Stimulated activated CD4-positive, alpha-beta T cell treated with anti-CD3 and anti-CD28 coated beads, Interleukin-15, amount 100 ng/mL, for 24 hours (primary cell): ENCODE measurements at regions not wholly inside any gene's neighbourhood (a gene's known extent, or its start where the extent isn't known, plus 50 kb on each side); places are given as distances from the start of the nearest gene placed in this dataset.

Experiments
- DNase-seq: peaks from one replicate; pipeline ENCODE4 v3.0.0-alpha.2; 2020

DNA sequence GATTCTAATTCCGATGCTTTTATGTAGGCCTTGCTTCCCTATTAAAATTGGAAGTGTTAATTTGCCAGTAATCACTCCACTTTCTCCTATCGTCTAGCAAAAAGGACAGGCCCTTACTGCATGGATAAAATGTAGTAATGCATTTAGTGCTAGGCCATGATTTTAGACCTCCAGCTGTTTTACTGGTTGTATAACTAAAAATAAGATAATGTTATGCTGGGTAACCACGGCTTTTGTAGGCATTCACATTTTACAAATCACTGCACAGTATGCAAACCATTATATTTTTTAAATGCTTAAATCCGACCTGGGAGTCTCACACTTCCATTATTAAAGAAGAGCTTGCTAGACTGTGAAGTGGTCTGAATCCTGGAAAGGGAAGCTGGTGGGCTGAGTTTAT is 179.5 kb downstream of the TFAP2A start:
- DNase-seq = no peak

DNA sequence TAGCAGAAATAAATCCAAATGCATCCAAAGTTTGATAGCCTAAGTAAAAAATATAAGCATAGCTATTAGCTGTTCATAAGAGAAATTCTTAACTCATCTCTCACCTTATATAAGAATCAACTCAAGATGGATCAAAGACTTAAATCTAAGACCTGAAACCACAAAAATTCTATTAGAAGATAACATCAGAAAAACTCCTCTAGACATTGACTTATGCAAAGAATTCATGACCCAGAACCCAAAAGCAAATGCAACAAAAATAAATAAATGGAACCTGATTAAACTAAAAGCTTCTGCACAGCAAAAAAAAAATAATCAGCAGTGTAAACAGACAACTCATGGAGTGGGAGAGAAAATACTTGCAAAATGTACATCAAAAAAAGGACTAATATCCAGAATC is 184.3 kb downstream of the TFAP2A start:
- no peak for DNase-seq

DNA sequence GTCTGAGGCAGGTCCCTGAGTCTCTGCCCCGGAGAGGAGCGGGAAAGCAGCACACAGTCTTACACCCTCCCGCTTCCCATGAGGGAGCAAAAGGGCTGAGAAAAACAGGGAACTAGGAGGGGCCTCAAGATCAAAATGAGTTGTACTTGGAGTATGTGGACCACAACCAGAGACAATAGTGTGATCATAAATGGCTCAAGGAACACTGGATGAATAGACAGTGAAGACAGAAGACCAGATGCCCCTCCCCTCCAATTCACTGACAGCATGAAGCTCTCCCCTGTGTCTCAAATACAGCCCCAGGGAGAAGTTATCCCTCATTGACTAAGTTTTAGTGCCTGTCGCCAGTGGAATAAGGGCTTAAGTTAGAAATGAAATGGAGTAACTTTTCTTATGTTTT is 191.0 kb downstream of the TFAP2A start:
- no peak for DNase-seq

DNA sequence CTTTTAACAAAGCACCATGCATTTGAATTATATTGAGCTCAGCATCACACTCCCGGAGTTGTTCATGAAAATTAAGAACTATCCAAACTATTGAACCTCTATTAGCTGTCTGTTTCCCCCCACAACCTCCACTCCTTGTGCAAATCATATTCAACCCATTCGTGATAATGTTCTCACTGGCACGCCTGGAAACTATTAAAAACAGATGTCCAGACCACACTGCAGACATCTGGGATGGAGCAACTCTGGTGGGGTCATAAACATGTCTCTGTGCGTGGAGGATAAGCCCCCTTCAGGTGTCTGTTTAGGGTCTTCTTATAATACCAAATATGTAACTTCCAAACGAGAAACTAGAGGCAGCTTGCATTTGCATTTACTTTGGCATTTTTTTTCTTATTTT is 193.7 kb downstream of the TFAP2A start:
- no peak for DNase-seq

DNA sequence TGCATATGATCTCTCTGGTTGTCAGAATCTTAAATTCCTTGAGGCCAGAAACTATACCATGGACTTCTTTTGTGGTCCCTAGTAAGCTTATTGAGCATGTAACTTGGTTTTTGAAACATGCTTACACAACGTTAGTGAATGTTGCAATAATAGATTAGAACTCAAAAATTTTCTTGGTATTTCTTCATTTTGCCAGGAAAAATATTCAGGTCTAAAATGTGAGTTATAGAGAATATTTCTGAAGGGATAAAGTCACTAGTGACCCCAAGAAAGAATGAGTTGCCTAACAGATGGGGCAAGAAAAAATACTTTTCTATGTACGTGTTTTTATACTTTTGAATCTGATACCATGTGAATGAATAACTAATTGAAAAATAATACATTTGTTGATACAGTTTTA is 195.4 kb downstream of the TFAP2A start:
- DNase-seq = no peak

DNA sequence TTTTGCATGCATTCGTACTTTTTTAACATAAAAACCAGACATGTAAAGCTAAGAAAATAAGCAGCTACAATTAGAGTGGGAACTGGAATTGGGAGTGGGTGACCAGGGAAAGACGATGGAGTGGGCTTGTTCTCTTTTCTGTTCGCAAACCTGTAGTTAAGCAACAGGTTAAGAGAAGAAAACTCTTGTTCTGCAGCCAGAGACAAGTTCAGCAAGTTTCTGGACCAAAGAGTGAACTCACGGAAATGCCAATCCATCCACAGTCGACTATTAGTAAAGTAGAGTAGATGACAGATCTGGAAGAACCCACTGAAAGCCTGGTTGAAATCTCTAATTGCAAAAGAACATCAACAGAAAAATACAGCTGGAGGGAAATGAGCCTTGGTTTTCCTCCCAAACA is 197.8 kb downstream of the TFAP2A start:
- no peak for DNase-seq

DNA sequence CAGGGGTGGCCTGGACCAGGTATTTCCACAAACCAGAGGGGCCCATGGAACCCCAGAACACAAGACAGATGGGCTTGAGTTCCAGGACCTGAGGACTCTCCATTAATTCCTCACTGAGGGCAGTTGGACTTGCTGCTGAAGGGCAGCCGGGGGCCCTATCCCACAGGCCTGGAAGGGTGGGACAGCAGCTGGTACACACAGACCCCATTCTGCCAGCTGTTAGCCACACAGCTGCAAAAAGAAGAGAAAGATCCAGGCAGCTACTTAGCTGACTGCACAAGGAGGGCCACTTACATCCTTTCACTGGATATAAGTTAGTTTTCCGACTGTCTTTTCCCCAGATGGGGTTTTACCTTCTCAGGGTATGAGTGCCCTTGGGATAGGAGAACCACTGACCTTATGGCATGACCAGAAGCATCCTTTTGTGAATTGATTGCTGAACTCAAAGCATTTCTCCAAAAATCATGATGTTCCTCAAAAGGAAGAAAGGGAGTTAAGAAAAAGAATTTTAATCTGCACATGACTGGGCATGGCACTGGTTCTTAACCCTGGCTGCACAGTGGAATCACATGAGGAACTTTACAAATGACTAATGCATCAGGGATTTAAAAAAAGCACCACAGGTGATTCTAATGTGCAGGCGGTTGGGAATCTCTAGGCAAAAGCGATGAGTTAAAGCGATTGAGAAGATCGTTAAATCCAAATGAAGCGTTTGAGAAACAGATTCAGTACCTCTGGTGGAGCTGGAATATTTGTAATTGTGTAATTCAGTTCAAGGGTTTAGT is 199.4 kb downstream of the TFAP2A start:
- DNase-seq = no peak

DNA sequence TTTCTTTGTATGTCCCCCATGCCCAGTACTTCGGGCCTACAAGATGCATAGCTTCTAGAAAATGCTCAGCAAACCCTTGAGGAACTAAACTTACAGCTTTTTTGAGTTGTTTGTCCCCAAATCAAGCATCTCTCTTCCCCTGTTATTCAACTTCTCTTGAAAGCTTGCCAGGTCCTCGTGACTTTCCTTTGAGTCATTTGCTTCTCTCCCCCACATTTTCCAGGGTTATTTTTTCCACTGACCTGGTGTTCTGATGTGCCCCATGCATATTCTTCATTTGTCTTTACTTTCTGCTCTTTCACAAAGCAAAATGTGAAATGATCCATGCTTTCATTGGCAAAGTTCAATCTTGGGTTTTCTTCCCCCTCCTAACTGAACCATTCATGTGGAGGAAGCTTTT is 204.8 kb downstream of the TFAP2A start:
- DNase-seq = no peak

DNA sequence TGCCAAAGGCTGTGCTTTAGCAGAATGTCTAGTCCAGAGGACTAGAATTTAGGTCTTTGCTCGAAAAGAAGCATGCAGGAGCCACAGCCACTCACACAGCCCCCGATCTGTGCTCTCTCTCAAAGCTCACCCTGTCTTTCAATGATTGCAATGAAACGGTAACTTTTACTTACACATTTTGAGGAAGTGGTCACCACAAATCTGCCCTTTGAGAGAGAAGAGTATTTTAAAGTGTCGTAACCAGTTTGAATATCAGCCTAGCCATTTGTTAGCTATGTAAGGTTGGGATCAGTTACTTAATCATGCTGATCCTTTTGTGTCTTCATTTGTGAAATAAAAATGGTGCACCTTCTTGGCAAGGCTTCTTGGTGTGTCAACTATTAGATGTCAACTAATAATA is 209.0 kb downstream of the TFAP2A start:
- DNase-seq = no peak

DNA sequence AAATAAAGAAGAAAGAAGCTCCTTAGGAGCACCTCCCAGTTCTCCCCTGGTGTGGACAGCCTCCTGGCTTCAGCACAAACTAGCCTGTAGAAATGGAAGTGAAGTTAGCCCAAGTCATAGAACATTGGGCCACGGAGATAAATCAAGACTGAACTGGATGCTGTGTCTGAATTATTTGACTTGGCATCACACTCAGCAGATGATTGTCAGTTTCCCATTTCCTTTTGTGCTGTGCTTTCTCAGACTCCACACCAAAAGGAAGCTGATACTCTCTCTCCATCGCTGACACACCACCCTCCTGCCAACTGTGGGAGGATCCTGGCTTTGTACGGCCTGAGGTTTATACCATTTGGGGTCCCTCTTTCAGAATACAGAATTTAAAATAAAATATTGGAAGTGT is 209.8 kb downstream of the TFAP2A start:
- DNase-seq = no peak

DNA sequence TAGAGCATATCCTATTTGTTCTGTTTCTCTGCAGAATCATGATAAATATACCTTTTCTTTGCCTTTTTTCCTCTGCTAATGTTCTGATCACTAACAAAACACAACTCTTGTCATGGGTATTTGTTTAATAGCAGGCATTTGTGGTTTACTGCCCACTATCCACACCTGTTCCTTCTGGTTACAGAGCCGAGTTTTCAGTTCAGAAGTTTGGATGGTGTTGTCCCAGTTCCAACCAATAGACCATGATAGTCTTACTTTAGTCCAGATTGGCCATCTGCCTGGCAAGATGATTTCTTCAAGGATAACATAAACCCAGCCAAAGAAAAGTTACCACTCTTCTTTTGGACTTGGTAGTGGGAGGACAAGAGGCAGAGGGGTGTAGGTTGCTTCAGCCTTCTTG is 211.2 kb downstream of the TFAP2A start:
- DNase-seq = no peak

DNA sequence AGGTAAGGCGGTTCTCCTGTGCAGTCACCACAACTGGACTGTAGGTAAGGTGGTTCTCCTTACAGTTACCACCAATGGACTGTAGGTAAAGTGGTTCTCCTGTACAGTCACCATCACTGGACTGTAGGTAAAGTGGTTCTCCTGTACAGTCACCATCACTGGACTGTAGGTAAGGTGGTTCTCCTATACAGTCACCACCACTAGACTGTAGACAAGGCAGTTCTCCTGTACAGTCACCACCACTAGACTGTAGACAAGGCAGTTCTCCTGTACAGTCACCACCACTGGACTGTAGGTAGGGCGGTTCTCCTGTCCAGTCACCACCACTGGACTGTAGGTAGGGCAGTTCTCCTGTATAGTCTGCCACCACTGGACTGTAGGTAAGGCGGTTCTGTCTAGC is 212.3 kb downstream of the TFAP2A start:
- DNase-seq = no peak

DNA sequence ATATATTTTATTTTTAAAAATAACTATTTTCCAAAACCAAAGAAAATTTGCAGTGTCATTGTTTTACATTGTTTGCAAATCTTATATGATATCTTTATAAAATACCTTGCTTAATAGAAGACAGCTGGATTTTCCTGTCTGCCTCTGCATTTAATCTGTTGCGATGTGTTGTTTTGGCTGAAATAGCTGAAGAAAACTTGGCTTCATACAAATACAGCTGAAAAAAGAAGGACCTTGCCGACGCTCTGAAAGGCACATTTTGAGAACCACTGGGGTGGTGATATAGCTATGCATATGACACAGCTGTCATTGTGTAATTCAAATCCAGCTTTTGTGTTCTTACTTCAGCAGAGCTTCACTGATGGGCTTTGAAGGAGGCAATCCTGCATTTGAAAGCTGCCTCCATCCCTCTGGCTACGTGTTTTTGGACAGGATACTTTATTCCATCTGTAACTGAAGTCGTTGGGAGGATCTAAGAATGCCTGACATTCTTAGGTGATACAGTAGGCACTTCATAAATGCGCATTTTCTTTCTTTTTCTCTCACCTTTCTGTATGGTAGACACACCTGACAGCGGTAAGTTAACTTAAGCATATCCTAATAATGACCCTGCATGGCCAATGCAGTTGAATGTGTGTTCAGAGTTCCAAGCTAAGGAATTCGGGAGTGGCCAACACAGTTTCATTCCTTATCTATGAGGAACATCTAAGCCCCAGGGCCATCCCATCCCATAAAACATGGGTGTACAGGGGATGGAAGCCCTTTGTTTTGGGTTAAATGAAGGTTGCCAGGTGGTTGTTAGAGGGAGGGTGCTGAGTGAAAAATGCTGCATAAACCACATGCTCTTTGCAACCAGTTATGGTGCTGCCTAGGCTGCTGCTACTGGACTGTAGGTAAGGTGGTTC is 213.0 kb downstream of the TFAP2A start:
- no peak for DNase-seq

DNA sequence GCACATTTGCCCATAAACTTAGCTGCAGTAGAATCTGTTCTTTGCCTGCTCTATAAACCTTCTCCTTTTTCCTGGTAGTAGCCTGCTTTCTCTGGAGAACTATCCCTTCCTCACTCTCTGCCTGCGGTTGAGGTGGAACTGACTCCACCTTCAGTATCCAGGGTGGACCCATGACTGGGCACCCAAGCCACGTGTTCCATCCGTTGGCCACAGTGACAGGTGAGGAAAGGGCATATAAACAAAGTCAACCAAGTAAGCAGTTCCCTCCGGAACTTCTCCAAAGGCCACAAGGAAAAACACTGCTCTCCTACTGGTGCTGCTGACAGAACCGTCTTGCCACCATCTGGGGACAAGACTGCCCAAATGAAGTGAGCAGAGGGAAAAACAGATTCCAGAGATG is 218.8 kb downstream of the TFAP2A start:
- no peak for DNase-seq

DNA sequence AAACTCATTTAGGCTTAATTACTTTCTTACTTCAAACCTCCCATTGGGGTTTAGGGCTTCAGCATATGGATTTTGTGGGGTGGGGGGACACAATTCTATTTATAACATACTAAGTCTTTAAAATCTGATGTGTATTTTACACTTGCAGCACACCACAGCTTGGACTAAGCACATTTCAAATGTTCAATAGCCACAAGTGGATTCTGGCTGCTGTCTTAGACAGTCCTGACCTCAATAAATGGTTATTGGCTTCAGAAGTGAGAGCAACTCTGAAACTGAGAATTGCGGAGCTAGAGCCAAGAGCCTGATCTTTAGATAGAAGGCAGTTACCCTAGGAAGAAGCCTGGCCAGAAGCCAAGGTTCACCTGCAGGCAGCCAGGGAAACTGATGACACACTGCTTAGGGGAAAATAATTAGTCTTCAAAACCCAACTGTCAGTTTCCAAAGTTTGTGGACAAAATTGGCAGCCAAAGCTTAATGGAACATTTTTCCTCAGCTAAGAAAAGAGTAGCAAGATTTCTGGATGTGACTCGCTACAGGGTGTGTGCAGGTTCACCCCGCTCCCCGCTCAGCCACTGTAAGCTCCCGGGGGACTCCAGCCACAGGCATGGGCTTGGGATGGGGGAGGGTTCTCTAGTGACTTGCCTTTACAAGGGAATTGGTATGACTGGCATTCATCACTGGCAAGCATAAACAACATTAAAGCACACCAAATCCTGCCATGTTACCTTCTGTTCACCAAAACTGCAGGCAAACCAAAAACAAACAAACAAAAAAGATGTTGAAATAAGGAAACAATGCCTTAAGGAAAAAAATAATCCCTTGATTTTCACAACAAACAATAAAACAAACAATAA is 219.8 kb downstream of the TFAP2A start:
- no peak for DNase-seq

DNA sequence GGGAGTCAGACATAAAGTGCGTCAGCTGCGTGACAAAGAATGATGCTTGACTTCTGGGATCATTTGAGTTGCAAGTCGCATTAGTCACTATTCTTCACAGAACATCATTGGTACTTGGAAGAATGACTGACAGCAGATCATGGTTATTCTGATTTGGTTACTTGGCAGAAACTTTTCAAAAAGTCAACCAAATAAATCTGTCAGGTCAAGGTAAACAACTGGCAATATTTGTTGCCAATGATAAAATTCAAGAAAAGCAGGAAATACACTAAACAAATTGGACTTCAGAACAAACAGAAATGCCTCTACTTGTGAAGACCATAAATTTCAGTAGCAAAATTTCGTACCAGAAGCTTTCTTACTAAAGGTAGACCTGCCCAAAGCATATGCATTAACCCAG is 221.6 kb downstream of the TFAP2A start:
- no peak for DNase-seq

DNA sequence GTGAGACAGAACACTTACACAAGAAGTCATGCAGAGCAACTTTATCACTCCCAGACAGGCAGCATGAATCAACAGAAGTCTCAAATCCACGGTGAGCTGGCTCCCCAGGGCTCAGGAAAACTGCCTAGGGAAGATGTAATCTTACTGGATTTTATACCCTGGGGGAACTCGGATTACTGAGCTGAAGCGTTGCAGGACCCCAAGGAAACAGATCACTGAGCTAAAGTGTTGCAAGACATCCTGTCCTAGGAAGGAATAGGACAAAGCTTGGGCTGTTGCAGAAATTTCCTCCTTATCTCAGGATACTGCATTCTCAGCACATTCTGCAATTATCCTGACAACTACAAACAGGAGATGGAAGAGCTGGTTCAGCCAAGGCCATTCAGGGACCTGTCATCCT is 224.8 kb downstream of the TFAP2A start:
- no peak for DNase-seq

DNA sequence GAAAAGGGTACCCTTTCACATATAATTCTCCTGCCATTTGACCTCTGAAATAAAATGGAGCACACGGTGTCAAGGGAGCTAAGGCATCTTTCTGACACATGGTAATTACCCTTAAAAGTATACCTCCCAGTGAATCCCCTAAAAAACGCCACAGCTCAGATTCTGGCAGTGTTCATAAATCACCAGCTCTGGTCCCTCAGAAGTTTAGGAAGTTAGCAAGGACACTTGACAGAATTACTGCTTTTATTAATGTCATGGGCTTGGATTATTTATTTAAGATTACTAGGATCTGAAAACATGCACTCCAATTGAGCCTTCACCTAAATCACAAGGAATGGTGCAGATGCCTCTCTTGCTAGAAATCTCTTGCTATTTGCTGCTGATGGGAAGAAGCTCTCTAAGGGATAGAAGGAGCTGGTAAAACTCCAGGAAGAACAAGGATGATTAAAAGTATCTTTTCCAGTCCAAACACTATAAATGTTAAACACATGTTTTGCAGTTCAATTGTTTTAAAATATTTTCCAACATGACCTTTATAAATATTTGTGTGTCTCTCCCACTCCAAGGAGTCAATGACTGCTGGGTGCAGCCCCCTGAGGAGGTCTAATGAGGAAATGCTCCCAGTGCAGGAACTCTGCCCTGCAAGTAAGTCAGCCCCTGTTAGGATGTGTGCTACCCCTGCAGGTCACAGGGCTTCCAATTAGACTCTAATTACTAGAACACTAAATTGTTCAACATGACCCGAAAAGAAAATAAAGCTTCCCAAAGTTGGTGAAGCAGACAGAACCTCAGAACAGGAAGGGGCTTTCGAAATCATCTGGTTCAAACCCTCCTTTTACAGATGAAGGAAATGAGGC is 230.3 kb downstream of the TFAP2A start:
- no peak for DNase-seq

DNA sequence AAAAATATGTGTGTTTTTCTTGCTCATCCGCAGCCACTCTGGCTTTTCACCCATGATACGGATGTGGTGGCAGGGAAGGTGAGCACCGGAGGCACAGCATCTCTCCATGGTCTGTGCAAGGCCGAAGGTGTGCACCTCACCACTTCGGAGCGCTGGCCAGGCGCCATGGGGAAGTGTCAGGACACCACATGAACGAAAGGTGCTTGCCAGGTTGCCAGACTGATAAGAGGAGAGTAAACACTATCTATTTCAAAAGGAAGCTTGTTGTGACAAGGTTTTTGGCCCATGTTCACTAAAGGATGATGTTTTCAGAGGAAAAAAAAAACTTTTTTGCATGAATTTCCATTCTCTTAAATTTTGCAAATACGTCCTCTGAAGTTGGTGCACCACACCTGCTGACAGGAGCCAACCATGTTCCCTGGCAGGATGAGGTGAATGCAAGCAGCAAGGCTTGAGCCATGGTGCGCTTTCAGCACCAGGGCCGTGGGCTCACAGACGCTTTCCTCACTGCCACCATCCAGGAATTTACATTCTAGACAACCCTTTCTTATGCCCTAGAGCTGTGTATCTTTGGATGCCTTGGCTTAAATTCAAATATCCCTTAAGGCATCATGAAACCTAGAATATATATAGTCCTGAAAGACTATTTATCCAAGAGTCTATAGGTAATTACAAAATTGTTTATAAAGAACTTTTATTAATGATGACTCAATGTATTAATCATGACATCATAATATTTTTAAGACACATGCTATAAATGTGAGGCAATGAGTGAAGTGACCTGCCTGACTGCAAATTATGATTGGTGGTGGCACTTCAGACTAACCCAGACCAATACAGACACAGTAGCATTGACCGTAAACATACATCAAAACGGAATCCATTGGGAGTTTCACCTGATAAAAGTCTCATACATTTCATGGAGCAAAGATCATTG is 234.5 kb downstream of the TFAP2A start:
- DNase-seq = no peak

DNA sequence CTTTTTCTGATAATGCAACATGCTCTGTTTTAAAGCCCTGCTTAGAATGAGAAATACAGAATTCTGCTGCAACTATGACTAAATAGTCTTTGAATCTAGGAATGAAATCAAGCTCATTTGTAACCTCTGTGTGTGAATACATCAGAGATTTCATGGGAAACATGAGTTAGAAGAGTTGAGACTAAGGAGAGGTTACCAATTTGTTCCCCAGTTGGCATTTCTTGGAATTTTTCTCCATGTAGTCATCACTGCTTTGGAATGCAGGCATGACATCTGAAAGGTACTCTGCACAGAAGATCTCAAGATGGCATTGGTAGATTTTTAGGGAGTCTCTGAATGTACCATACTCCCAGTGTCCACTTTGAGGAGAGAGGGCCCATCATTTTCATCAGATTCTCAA is 237.2 kb downstream of the TFAP2A start:
- DNase-seq = no peak

DNA sequence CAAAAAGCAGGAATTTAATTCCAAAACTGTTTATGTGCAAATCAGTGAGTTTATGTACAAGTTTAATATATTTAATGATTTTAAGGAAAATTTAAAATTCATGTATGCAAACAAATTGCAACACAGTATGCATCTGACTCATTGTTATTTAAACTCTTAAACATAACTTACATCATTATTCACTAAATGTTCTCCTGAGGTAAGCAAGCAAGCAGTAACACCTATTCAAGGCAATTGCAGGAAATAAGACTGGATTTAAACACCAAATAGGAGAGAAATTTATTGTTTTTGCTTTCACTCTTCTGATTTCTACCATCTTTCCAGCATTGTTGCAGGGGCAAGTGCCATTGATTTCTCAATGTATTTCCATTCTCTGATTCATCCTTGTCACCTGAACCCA is 239.5 kb downstream of the TFAP2A start:
- DNase-seq = no peak
